HCT116 (cell line): ENCODE measurements at regions not wholly inside any gene's neighbourhood (a gene's known extent, or its start where the extent isn't known, plus 50 kb on each side); places are given as distances from the start of the nearest gene placed in this dataset.

Source experiments
- ELF1 ChIP-seq: IDR thresholded peaks from 2 replicates; pipeline ENCODE4 v1.6.1; 2012; ENCODE audit warnings: low read depth, borderline replicate concordance
- POLR2A ChIP-seq: IDR thresholded peaks from 2 replicates; pipeline ENCODE4 v1.7.0; 2011; ENCODE audit warnings: borderline replicate concordance; ENCODE audit not compliant: insufficient read depth, insufficient read length; ENCODE audit errors: extremely low read depth
- SP1 ChIP-seq: IDR thresholded peaks from 2 replicates; pipeline ENCODE4 v1.6.1; 2012; ENCODE audit warnings: low read depth
- ZNF274 ChIP-seq: fragments of 200-500 bp; sonication (Bioruptor generic); IDR thresholded peaks from 2 replicates; pipeline ENCODE4 v1.6.1; 2014; ENCODE audit warnings: mild to moderate bottlenecking, low read depth, low read length, inconsistent platforms
- TF ChIP-seq, protein P1 (sequence below), 3 experiments: fragments of 200-600 bp in 1 of 3; sonication (generic) in 1 of 3; IDR thresholded peaks in 2 of 3; conservative IDR thresholded peaks in 1 of 3; 2 replicates each; pipeline ENCODE4 v1.5.1; 2012 to 2017; ENCODE audit warnings: low read depth in 2 of 3, low read length in 2 of 3, antibody characterized with exemption in 1 of 3, borderline replicate concordance in 1 of 3, control low read depth in 1 of 3, mild to moderate bottlenecking in 1 of 3, mixed read lengths in 1 of 3, mixed run types in 1 of 3, moderate library complexity in 1 of 3; ENCODE audit not compliant: insufficient read depth in 1 of 3

- TF ChIP-seq ZNF274 (no peak), POLR2A (no peak), SP1 (no peak), ELF1 (no peak)
- TF ChIP-seq, protein P1, sequence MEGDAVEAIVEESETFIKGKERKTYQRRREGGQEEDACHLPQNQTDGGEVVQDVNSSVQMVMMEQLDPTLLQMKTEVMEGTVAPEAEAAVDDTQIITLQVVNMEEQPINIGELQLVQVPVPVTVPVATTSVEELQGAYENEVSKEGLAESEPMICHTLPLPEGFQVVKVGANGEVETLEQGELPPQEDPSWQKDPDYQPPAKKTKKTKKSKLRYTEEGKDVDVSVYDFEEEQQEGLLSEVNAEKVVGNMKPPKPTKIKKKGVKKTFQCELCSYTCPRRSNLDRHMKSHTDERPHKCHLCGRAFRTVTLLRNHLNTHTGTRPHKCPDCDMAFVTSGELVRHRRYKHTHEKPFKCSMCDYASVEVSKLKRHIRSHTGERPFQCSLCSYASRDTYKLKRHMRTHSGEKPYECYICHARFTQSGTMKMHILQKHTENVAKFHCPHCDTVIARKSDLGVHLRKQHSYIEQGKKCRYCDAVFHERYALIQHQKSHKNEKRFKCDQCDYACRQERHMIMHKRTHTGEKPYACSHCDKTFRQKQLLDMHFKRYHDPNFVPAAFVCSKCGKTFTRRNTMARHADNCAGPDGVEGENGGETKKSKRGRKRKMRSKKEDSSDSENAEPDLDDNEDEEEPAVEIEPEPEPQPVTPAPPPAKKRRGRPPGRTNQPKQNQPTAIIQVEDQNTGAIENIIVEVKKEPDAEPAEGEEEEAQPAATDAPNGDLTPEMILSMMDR (IDR thresholded peaks at IDR 0.05 in 2 of 3, conservative IDR thresholded peaks at IDR 0.05 in 1 of 3; ENCODE audit: borderline replicate concordance in 1 of 3, insufficient read depth in 1 of 3, low read depth in 2 of 3, low read length in 2 of 3): no peak
Observed at GRCh38 chr2:15778529-15779219, 161.7 kb upstream of the MYCN start.
